LHCN-M2 (cell line): ENCODE measurements at regions not wholly inside any gene's neighbourhood (a gene's known extent, or its start where the extent isn't known, plus 50 kb on each side); places are given as distances from the start of the nearest gene placed in this dataset.

Experiments
- DNase-seq: peaks from one replicate; pipeline ENCODE4 v3.0.0-alpha.2; 2012; ENCODE audit warnings: low read depth

DNA sequence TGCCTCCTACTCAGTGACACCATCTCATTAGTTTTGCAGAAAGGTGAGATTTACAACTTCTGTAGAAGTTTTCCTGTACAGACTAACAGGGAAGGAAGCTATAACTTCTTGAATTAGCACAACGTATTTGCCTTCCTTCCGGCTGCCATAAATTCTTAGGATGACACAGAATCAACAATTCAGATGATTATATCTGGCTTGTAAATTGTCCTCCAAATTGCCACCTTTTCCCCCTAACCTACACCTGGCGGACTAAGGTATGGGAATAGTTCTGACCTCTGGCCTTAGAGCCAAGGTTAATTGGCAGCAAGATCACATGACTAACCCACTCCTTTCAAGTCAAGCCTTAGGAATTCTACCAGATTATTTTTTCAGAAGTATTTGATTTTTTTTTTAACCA, 284.3 kb downstream of the LMO4 start:
- no peak for DNase-seq

DNA sequence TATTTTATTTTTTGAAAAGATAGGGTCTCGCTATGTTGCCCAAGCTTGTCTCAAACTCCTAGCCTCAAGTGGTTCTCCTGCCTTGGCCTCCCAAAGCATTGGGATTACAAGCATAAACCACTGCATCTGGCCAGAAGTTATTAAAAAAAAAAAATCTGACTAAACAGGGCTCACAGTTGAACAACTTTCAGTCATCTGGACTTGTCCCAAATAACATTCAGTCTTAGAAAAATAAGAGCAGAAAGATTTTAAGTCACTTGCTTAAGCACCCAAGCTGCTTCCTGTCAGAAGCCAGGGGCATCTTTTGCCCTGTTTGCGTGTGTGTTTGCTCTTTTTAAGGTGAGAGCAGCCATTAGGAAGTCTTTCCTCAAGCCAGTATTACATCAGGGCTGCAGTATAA, 286.8 kb downstream of the LMO4 start:
- DNase-seq, result no peak

DNA sequence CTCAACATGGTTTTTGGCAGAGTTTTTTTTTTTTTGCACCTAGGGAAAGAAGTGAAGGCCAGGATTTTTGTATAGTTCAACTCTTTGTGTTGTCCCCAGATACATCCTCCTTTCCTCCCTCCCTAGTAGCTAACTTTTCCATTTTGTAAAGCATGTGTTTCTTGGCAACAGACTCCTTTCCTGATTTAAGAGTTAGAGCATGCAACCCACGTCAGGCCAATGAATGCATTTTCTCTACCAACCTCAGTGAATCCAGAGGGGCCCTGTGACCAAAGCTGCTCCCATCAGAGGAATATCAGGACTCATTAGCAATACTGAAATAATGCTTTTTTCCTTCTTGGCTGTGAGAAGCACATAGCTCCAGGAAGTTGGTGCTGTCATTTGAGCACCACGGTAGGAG, 287.2 kb downstream of the LMO4 start:
- DNase-seq, result no peak

DNA sequence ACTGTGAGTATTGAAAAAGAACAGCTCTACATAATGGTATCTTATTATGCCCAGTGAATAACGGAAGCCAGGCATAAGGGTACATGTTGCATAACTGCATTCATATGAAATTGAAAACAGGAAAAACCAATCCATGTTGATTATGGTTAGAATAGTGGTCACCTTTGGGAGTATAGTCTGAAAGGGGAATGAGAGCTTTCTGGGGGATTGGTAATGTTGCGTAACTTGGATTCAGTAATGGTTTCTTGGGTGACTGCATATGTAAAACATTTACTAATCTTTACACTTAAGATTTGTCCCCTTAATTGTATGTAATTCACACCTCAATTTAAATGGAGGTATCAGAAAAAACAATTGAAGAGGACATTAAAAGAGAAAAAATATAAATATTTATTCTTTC, 292.1 kb downstream of the LMO4 start:
- DNase-seq, result no peak

DNA sequence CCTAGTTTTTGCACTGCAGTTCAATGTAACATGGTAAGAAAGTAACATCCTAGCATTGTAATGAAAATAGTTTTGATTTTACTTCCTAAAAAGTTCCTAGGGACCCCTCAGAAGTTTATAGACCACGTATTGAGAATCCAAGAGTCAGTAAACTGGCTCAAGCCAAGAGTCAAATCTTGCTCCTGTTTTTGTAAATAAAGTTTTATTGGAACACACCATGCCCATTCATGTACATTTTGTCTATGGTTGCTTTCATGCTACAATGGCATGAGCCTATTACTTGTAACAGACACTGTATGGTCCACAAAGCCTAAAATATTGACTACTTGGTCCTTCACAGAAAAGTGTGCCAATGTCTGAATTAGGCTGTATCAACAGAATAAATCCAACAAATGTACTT, 301.0 kb downstream of the LMO4 start:
- no peak for DNase-seq

DNA sequence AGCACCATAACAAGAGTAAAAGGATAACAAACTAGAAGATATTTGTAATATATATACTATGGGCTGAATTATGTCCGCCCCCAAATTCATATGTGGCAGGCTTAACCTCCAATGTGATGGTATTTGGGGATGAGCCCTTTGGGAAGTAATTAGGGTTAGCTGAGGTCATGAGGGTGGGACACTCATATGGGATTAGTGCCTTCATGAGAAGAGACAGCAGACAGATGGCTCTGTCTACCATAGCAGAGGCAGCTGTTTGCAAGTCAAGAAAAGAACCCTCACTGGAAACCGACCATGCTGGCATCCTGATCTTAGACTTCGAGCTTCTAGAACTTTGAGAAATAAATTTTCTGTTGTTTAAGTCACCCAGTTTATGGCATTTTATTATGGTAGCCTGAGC, 303.6 kb downstream of the LMO4 start:
- DNase-seq, result no peak

DNA sequence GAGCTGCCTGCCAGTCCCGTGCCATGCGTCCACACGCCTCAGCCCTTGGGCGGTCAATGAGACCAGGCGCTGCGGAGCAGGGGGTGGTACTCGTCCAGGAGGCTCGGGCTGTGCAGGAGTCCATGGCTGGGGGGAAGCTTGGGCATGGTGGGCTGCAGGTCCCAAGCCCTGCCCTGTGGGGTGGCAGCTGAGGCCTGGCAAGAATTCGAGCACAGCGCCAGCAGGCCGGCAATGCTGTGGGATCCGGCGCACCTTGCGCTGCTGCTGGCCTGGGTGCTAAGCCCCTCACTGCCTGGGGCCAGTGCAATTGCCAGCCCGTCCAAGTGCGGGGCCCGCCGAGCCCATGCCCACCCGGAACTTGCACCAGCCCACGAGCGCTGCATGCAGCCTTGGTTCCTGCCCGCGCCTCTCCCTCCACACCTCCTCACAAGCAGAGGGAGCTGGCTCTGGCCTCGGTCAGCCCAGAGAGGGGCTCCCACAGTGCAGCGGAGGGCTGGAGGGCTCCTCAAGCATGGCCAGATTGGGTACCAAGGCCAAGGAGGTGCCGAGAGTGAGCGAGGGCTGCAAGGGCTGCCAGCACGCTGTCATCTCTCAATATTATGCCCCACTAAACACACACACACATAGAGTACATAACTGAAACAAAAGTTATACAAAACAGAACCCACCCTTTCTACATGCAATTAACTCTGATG, 307.7 kb downstream of the LMO4 start:
- no peak for DNase-seq

DNA sequence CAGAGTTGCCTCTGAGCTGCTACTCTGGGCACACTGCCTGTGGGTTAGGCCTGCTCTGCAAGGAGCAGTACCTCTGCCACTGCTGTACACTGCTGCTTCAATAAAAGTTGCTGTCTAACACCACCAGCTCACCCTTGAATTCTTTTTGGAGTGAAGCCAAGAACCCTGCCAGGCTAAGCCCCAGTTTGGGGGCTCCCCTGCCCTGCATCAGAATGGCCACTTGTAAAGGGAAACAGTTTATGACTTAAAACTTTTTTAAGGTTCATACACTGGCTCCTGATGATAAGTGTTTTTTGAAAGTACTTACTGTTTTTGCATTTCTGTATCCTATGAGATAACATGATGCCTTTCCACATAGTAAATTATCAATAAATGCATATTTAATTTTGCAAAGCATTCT, 310.0 kb downstream of the LMO4 start:
- no peak for DNase-seq

DNA sequence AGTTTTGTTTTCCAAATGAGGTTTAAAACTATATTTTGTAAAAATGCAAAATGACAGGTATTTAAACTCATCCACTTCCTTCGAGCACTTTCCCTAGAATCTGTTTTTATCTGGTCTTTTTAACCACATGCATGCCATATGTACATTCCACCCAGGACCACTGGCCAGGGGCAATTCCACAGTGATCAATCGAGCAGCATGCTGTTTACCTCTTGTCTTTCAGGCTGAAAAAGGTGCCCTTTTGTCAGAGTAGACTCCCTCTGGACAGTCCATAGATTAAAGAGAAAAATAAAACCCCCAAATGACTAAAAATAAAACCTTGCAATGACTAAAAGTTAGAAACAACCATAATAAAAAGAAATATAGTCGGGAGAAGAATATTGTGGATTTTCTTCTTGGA, 313.3 kb downstream of the LMO4 start:
- no peak for DNase-seq

DNA sequence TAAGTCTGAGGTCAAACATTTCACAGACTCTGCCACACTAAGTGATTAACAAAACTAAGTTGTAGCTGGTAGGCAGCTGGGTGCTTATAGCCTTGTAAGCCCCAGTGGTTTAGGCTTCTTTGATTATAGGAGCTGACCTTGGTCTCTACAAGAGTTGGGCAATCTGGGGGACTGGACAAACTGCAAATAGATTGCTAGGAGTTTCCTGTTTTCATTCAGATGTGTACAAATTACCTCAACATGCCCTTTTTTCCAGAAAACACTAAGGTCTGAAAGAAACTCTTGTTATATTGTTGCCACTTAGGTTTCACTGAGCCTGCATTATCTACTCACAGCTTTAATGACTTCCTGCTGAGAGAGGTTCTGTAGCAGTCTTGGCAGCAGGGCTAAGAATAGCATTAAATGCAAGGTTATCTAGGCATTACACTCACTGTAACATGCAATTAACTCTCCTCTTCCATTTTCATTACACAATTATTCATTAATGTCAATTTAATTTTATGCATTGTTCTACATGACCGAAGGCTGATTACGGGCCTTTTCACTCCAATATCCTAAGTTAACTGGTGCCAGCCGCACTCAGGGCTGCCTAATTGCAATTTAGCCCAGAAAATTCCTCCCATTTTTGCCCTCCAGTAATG, 314.0 kb downstream of the LMO4 start:
- DNase-seq, result no peak

DNA sequence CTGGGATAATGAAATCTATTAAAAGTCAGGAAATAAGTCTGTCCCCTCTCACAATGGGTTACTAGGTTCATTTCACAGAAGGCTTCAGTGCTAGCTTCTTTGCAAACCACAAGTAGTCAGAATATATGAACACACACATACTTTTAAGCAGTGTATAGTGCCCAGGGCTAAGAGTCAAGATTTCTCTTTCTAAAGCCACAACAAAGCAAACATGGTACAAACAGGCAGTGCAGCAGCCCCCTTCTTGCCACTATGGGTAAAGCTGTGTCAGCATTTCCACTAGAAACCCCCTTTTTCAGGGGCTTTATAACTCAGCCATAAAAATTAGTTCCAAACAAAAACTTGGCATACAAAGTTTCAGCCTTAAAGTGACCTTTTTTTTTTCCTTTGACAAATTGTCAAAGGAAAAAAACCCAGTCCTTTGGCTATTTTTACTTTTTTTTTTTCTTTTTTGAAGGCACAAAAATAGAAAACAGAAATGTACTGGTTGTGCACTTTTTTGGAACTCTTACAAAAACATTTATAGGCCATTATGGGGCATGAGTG, 315.4 kb downstream of the LMO4 start:
- DNase-seq, result no peak

DNA sequence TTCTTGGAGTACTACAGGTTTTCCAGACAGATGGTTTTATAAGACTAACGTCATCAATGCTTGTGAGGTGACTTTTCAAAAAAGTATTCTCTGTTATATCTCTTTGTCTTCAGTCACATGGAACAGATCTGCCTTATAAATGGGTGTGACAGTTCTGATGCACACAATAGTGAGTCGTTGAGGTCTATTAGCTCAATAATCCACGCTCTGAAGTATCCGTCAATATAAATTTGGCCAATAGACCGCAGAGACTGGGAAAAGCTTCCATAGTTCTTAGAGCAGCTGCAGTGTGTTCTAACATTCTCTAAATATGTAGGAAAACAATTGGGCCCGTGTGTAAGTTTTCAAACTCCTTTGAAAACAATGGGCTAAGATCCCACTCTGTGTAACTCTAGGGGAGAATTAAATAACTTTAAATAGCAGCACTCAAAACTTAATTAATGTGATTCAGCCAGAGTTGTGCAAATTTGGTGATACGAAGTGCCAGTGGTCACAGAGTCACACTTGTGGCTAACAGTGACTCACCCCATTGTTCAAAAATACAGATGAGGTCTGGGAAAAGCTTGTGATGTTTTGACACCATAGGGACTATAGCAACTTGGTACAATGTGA, 316.0 kb downstream of the LMO4 start:
- DNase-seq, result peak; percentile 55

DNA sequence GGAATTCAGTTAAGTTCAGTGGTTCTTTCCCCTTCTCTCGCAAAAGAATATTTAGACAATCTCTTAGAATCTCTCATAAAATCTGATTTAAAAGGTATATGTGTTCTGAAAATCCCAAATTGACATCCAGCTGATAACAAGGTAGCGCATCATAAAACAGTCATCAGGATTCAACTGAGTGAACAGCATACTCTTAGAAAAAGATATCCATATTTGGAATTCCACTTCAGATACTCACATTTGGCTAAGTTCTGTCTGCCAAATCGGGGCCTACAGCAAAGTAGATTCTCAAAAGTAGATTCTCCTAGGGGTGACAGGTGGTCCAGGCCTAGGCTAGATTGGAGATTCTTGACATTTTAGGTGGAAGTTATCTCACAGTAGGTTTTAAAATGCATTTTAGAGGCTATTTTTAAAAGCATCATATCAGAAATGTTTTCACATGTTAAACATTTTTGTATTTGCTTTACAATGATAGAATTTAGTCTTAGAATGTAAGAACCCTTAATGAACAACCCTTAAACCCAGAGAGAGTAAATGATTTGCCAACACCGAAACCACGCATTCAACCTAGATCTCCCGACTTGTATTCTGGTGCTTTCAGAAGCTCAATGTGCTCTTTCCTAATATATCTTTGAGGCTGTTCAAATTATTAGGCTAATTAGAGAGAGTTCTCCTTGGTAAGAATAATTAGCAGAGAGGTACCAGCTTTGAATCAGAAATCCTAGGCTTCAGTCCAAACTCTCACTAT, 318.9 kb downstream of the LMO4 start:
- no peak for DNase-seq

DNA sequence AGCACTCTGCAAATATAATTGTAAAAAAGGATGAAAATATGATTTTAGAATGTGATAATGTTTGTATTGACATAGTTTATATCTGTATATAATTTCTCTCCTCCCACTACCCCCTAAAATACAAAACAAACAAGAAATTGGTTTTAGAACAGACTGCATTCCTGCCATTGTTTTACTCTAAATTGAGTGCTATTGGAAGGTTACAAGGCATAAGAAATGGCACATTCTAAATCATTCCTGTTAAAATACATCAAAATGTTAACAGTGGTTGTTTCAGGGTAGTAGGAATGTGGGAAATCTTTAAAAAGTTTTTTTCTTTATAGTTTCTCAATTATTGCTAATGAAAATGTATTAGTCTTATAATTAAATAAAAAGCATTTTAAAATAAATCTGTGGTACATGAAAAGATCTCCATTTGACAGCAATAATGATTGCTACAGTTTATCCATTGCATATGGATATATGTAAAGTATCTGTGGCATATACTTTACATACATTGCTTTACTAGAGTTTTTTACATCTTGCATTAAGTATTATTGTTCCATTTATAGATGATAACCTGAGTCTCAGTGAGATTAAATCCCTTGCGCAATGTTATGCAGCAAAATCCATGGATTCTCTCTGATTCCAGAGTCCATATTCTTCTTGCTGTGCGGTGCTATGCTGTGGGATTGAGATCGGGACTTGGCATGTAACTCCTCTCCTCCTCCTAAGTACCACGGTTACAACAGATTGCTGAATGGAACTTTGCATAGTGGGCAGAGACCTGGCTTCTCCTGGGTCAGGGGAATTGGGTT, 319.8 kb downstream of the LMO4 start:
- no peak for DNase-seq

DNA sequence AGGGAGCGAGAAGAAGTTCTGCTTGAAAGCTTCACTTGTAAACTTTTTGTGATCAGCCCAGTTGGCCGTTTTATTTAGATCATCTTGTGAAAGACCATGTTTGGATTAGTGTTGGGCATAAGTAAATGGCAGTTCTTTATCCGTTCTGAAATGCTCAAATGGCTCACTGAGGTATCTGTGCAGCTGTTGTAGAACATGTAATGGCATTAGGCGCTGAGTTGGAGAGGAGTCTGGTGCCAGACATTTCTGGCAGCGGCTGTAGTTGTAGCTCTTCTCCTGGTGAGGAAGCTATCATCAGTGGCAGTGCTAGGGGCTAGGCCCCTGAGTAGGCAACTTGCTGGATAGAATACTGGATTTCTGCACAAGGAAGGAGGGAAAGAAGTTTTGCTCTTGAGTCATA, 321.6 kb downstream of the LMO4 start:
- DNase-seq, result no peak

DNA sequence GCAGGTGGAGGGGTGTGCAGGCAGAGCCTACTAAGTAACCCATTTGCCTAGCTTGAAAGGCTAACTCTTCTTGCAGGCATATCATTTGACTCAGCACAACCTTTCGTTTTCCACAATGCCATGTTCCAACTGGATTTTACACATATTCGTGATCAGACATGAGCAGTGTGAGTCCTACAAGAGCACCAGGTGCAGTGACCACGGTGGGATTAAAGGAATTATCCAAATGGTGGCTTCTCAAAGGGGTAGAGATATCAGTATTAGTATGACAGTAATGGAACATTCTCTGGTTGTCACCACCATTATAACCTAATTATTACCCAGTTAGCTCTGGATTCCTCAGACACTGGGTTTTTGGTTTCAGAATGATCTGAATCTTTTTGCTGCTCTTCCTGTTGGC, 323.5 kb downstream of the LMO4 start:
- no peak for DNase-seq

DNA sequence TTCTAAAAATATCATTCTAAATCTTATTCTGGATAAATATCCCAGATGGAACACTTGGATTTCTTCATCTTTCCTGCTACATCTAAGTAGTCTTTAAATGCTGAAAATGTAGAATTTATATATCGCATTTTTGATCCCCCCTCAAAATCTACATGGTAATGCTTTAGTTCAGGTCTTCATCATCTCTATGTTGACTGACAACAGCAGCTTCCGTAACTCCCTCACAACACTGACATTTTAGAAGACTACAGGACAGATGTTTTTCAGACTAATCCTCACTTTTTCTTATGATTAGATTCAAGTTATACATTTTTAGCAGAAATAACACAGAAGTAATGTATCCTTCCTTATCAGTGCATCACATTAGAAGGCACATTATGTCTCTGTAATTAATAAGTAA, 336.5 kb downstream of the LMO4 start:
- DNase-seq, result no peak

DNA sequence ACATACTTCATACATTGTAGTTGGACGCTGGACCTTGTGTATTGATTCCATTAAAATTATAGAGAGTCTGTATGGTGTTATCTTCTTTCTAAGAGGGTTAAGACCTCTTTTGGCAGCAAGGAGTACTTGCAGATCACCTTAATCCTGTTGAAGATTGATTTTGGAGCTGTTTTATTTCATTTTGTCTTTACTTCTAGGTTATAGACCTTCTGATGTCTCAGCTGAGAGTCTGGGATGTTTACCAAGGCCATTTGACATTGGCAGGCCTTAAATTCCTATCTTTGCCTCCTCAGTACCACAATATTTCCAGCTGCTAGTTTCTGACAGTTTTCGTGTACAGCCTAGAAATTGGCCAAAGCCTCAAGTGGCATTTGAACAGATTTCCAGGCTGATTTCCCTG, 338.0 kb downstream of the LMO4 start:
- no peak for DNase-seq

DNA sequence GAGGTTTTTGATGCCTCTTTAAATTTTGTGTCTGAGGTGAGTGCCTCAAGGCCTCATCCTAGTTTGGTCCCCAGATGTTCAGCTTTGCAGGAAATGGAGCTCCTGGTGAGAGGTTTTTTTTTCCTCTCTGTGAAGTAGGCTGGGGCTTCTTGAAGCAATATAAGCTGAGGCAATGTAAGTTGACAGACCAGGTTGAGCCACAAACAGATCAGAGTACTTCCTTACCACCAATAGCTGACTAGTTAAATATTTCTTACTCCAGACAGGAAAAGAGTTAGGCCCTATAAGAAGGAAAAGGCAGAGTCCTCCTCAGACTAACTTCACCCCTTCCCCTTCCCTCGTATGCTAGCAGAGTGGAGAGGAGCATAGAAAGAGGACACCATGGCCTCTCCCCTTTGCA, 341.0 kb downstream of the LMO4 start:
- DNase-seq, result no peak

DNA sequence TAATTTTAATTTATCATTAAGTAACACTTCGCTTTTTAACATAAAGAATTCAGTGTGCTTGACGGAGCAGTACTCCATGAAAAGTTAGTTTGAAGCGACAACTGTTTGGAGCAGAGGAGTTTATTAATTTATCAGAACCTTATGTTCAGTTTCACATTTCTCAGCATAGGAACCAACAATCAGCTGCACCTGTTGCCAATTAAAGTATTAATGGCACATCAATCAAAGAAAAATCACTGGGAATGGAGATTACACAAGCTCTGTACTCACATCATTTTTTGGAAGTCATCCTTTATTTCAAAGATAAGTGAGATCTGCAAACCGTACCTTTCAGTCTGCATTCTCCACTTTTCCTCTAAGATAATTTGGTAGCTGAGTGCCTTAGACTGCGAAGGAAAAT, 344.6 kb downstream of the LMO4 start:
- DNase-seq, result no peak

DNA sequence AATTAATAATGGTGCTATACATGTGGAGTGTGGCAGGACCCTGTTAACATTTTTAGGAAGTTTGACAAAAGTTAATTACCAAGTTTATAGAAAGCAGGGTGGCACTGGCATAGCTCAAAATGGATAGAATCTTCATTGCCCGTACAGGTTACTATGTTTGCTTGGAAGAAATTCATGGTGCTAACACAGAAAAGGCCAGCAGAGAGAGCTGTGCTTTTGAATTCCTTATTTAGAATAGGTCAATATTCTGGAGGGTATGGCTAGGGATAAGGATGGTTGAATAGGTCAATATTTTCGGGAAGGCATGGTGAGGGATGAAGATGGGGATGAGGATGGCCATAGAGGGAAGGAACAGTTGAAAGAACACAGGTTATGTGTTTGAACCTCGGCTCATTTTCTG, 345.1 kb downstream of the LMO4 start:
- DNase-seq, result no peak

DNA sequence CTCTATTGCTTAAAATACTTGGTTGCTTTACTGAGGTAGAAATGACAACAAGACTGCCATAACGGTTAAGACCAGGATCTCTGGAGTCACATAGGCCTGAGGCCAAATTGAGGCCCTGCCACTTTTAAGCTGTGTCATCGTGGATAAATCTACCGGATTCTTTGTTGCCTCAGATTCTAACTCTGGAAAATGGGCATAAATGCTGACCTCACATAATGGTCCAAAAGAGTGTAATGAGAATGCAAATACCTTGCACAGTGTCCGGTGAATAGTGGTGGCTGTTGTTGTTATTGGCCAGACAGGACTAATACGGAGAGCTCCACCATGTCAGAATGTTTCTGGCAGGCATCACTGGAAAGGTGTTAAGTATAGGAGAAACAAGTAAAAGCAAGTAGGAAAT, 346.1 kb downstream of the LMO4 start:
- no peak for DNase-seq
